ENCODE measurements at regions not wholly inside any gene's neighbourhood (a gene's known extent, or its start where the extent isn't known, plus 50 kb on each side); places are given as distances from the start of the nearest gene placed in this dataset.

- DNase-seq (ENCODE audit: low spot score), result no peak
- H3K9me3 Mint-ChIP-seq (ENCODE audit: unreplicated experiment), result no peaks in the 10 kb centered on the region
- no peak for TF ChIP-seq CTCF (IDR thresholded peaks at IDR 0.05; ENCODE audit: unreplicated experiment)
- H3K4me3 Mint-ChIP-seq (ENCODE audit: unreplicated experiment), result no peak overlapping the region
- H3K27ac Mint-ChIP-seq (ENCODE audit: unreplicated experiment), result no peak overlapping the region
- no peaks in the 10 kb centered on the region for H3K36me3 Mint-ChIP-seq (ENCODE audit: low read depth, unreplicated experiment)
- peaks cover 2% of the 10 kb centered on the region for H3K27me3 Mint-ChIP-seq (ENCODE audit: unreplicated experiment)
- no peaks in the 10 kb centered on the region for H3K4me1 Mint-ChIP-seq (ENCODE audit: unreplicated experiment)
These were observed 482.2 kb upstream of the KIF2A start for GRCh38 chr5:61823781-61824180.

- no peak for TF ChIP-seq CTCF (IDR thresholded peaks at IDR 0.05; ENCODE audit: unreplicated experiment)
- no peak overlapping the region for H3K27ac Mint-ChIP-seq (ENCODE audit: unreplicated experiment)
- H3K4me1 Mint-ChIP-seq (ENCODE audit: unreplicated experiment), result no peaks in the 10 kb centered on the region
- H3K36me3 Mint-ChIP-seq (ENCODE audit: low read depth, unreplicated experiment), result no peaks in the 10 kb centered on the region
- H3K27me3 Mint-ChIP-seq (ENCODE audit: unreplicated experiment), result peaks cover 2% of the 10 kb centered on the region
- DNase-seq (ENCODE audit: low spot score), result no peak
- no peak overlapping the region for H3K4me3 Mint-ChIP-seq (ENCODE audit: unreplicated experiment)
- H3K9me3 Mint-ChIP-seq (ENCODE audit: unreplicated experiment), result no peaks in the 10 kb centered on the region
These were observed 481.6 kb upstream of the KIF2A start for GRCh38 chr5:61824396-61824795.

- Mint-ChIP-seq H3K36me3 (ENCODE audit: low read depth, unreplicated experiment) (no peaks in the 10 kb centered on the region), H3K4me3 (ENCODE audit: unreplicated experiment) (no peak overlapping the region), H3K27me3 (ENCODE audit: unreplicated experiment) (no peaks in the 10 kb centered on the region), H3K9me3 (ENCODE audit: unreplicated experiment) (no peaks in the 10 kb centered on the region), H3K27ac (ENCODE audit: unreplicated experiment) (no peak overlapping the region), H3K4me1 (ENCODE audit: unreplicated experiment) (no peaks in the 10 kb centered on the region)
- no peak for TF ChIP-seq CTCF (IDR thresholded peaks at IDR 0.05; ENCODE audit: unreplicated experiment)
- no peak for DNase-seq (ENCODE audit: low spot score)
These were observed 478.5 kb upstream of the KIF2A start for GRCh38 chr5:61827445-61827975.

GRCh38 chr5:61828856-61829255 lies 477.1 kb upstream of the KIF2A start:
- Mint-ChIP-seq H3K27me3 (ENCODE audit: unreplicated experiment) (no peaks in the 10 kb centered on the region), H3K4me1 (ENCODE audit: unreplicated experiment) (no peaks in the 10 kb centered on the region), H3K4me3 (ENCODE audit: unreplicated experiment) (no peak overlapping the region), H3K36me3 (ENCODE audit: low read depth, unreplicated experiment) (no peaks in the 10 kb centered on the region), H3K27ac (ENCODE audit: unreplicated experiment) (no peak overlapping the region), H3K9me3 (ENCODE audit: unreplicated experiment) (no peaks in the 10 kb centered on the region)
- DNase-seq (ENCODE audit: low spot score), result no peak
- no peak for TF ChIP-seq CTCF (IDR thresholded peaks at IDR 0.05; ENCODE audit: unreplicated experiment)

- TF ChIP-seq CTCF (IDR thresholded peaks at IDR 0.05; ENCODE audit: unreplicated experiment), result no peak
- H3K36me3 Mint-ChIP-seq (ENCODE audit: low read depth, unreplicated experiment), result no peaks in the 10 kb centered on the region
- no peaks in the 10 kb centered on the region for H3K9me3 Mint-ChIP-seq (ENCODE audit: unreplicated experiment)
- no peak overlapping the region for H3K4me3 Mint-ChIP-seq (ENCODE audit: unreplicated experiment)
- no peak overlapping the region for H3K27ac Mint-ChIP-seq (ENCODE audit: unreplicated experiment)
- no peak for DNase-seq (ENCODE audit: low spot score)
- H3K4me1 Mint-ChIP-seq (ENCODE audit: unreplicated experiment), result no peaks in the 10 kb centered on the region
- no peaks in the 10 kb centered on the region for H3K27me3 Mint-ChIP-seq (ENCODE audit: unreplicated experiment)
These were observed 474.3 kb upstream of the KIF2A start for GRCh38 chr5:61831736-61832135.
